Neuronal stem cell (in vitro differentiated cells): ENCODE measurements at regions not wholly inside any gene's neighbourhood (a gene's known extent, or its start where the extent isn't known, plus 50 kb on each side); places are given as distances from the start of the nearest gene placed in this dataset.

ENCODE experiments used
- DNase-seq: peaks from one replicate; pipeline ENCODE4 v3.0.0-alpha.2; 2013; ENCODE audit warnings: low spot score
- H2AFZ ChIP-seq: one replicate; pipeline ENCODE4 v1.6.1; 2013; ENCODE audit warnings: mild to moderate bottlenecking, low read length, inconsistent platforms
- H2AK5ac ChIP-seq: 2 replicates; pipeline ENCODE4 v1.6.1; 2013; ENCODE audit warnings: low read depth, mild to moderate bottlenecking, inconsistent platforms, low read length, moderate library complexity, mixed read lengths
- H2BK120ac ChIP-seq: 2 replicates; pipeline ENCODE4 v1.6.1; 2013; ENCODE audit warnings: low read depth, mild to moderate bottlenecking, inconsistent platforms, low read length, moderate library complexity, mixed read lengths
- H2BK12ac ChIP-seq: one replicate; pipeline ENCODE4 v1.6.1; 2013; ENCODE audit warnings: low read length, inconsistent platforms
- H2BK15ac ChIP-seq: 2 replicates; pipeline ENCODE4 v1.6.1; 2013; ENCODE audit warnings: mild to moderate bottlenecking, low read length, inconsistent platforms, mixed read lengths
- H2BK5ac ChIP-seq: one replicate; pipeline ENCODE4 v1.6.1; 2013; ENCODE audit warnings: inconsistent platforms, mild to moderate bottlenecking, low read length, moderate library complexity
- H3K14ac ChIP-seq: one replicate; pipeline ENCODE4 v1.6.1; 2013; ENCODE audit warnings: low read length, inconsistent platforms
- H3K18ac ChIP-seq: 2 replicates; pipeline ENCODE4 v1.6.1; 2013; ENCODE audit warnings: low read length, inconsistent platforms
- H3K23ac ChIP-seq: 2 replicates; pipeline ENCODE4 v1.6.1; 2013; ENCODE audit warnings: low read depth, mild to moderate bottlenecking, mixed read lengths, low read length, inconsistent platforms; ENCODE audit not compliant: poor library complexity
- H3K27ac ChIP-seq: replicated peaks from 3 replicates; pipeline ENCODE4 v1.5.1; 2013; ENCODE audit warnings: low read length, inconsistent platforms
- H3K27me3 ChIP-seq, 3 experiments: 2 replicates each; pipeline ENCODE4 v1.6.1; 2013; ENCODE audit warnings: low read length in 3 of 3, mild to moderate bottlenecking in 2 of 3, inconsistent platforms in 1 of 3, low read depth in 1 of 3, mixed read lengths in 1 of 3, moderate library complexity in 1 of 3; ENCODE audit not compliant: control insufficient read depth in 3 of 3, insufficient read depth in 3 of 3
- H3K36me3 ChIP-seq, 2 donors: replicated peaks in 1 of 2; 2 replicates each; pipeline ENCODE4 v1.6.1; 2013; ENCODE audit warnings: low read length in 2 of 2; ENCODE audit not compliant: control insufficient read depth in 2 of 2, insufficient read depth in 2 of 2
- H3K4ac ChIP-seq: 2 replicates; pipeline ENCODE4 v1.6.1; 2013; ENCODE audit warnings: inconsistent platforms, mild to moderate bottlenecking, low read length, moderate library complexity
- H3K4me1 ChIP-seq, 2 donors: 1 replicate in 1 of 2; 2 replicates in 1 of 2; pipeline ENCODE4 v1.6.1; 2013; ENCODE audit warnings: low read length in 2 of 2, low read depth in 1 of 2; ENCODE audit not compliant: control insufficient read depth in 2 of 2, insufficient read depth in 1 of 2
- H3K4me2 ChIP-seq: one replicate; pipeline ENCODE4 v1.6.1; 2013; ENCODE audit warnings: mild to moderate bottlenecking, low read length, inconsistent platforms; ENCODE audit not compliant: insufficient read depth, poor library complexity, severe bottlenecking
- H3K4me3 ChIP-seq, 2 donors: 2 replicates each; pipeline ENCODE4 v1.5.1; 2013; ENCODE audit warnings: low read length in 2 of 2, mild to moderate bottlenecking in 2 of 2, inconsistent platforms in 1 of 2, moderate library complexity in 1 of 2
- H3K79me1 ChIP-seq: one replicate; pipeline ENCODE4 v1.6.1; 2013; ENCODE audit warnings: low read depth, mild to moderate bottlenecking, inconsistent platforms, low read length, moderate library complexity
- H3K9ac ChIP-seq: one replicate; pipeline ENCODE4 v1.6.1; 2013; ENCODE audit warnings: mild to moderate bottlenecking, low read depth, low read length, inconsistent platforms; ENCODE audit not compliant: poor library complexity
- H3K9me3 ChIP-seq, 2 donors: replicated peaks in 1 of 2; 2 replicates each; pipeline versions ENCODE3 to v1.6.1; 2013; ENCODE audit warnings: low read length in 2 of 2, mild to moderate bottlenecking in 2 of 2, inconsistent platforms in 1 of 2, low read depth in 1 of 2, mixed read lengths in 1 of 2, moderate library complexity in 1 of 2; ENCODE audit not compliant: control insufficient read depth in 2 of 2, insufficient read depth in 1 of 2
- H4K8ac ChIP-seq: one replicate; pipeline ENCODE4 v1.6.1; 2013; ENCODE audit warnings: low read depth, mild to moderate bottlenecking, inconsistent platforms, low read length, moderate library complexity
- H4K91ac ChIP-seq: one replicate; pipeline ENCODE4 v1.6.1; 2013; ENCODE audit warnings: low read length, low read depth, mild to moderate bottlenecking, inconsistent platforms; ENCODE audit not compliant: poor library complexity
- WGBS, 2 donors: extraction: QIAGEN DNeasy Blood & Tissue Kit; methylation state at CpG; one replicate each; pipeline ENCODE4 v1.1.7; 2013; ENCODE audit warnings: missing lambda C conversion rate in 2 of 2, mixed read lengths in 1 of 2; ENCODE audit not compliant: insufficient read length in 2 of 2, insufficient replicate concordance in 1 of 2; ENCODE audit errors: extremely low coverage in 2 of 2; 5-methylcytosine and 5-hydroxymethylcytosine counted together

DNA sequence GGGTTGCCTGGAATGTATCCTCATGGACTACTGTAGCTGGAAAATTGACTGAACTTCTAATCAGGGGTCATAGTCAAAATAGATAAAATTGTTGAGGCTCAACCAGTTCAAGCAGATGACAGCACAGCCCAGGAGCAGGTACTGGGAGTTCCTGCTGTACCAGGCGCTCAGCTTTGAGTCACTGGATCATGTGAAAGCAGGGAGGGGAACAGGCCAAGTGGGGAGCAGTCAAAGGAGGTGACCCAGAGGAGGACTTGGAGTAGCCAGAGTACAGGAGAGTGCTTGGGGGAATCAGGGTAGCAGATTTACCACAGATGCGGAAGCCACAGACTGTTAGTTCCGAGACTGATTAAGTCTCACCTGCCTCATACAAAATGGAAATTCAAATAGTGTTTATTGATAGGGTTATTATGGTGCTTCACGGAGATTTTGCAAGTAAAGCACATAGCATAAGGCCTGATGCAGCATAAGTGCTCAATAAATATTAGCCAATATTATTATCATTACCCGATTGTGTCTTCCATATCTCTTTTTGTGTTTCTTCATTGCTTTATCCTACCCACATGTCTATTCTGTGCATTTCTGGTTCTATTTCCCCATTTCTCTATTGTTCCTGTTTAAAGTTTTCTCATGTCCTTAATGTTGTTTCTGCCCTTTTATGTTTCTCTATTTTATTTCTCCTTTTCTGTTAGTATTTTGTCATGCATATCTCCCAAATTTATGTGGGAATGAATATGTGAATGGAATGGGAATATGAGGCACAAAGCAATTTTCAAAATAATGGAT lies 369.2 kb upstream of the MCTP2 start:
- no peaks in the 10 kb centered on the region for H3K27me3 ChIP-seq
- no peak overlapping the region for H3K18ac ChIP-seq
- no peak overlapping the region for H3K4me2 ChIP-seq
- H3K9ac ChIP-seq, result no peak overlapping the region
- H2BK120ac ChIP-seq, result no peak overlapping the region
- H3K9me3 ChIP-seq, result peaks cover 0 to 3% of the 10 kb centered on the region in 2 donors
- no peak overlapping the region for H3K27ac ChIP-seq
- H2AK5ac ChIP-seq, result no peak overlapping the region
- H4K91ac ChIP-seq, result no peak overlapping the region
- no peak overlapping the region for H2BK15ac ChIP-seq
- H4K8ac ChIP-seq, result no peak overlapping the region
- no peak overlapping the region for H3K14ac ChIP-seq
- no peak overlapping the region for H2AFZ ChIP-seq
- H3K79me1 ChIP-seq, result no peaks in the 10 kb centered on the region
- H3K4me1 ChIP-seq, result no peaks in the 10 kb centered on the region
- no peak overlapping the region for H3K23ac ChIP-seq
- H3K4me3 ChIP-seq, result no peak overlapping the region
- no peaks in the 10 kb centered on the region for H3K36me3 ChIP-seq
- H2BK12ac ChIP-seq, result no peak overlapping the region
- no peak overlapping the region for H3K4ac ChIP-seq
- no peak overlapping the region for H2BK5ac ChIP-seq
- WGBS, 2 donors, result no CpG with 5 or more reads among the region's 5 CpGs
- no peak for DNase-seq

GRCh38 chr15:93861413-93861812 lies 369.9 kb upstream of the MCTP2 start:
- H3K4me1 ChIP-seq, result no peaks in the 10 kb centered on the region
- no peaks in the 10 kb centered on the region for H3K36me3 ChIP-seq
- no peak overlapping the region for H4K91ac ChIP-seq
- H3K18ac ChIP-seq, result no peak overlapping the region
- no peak overlapping the region for H3K27ac ChIP-seq
- H2AFZ ChIP-seq, result no peak overlapping the region
- no peak overlapping the region for H3K4me2 ChIP-seq
- no peak overlapping the region for H3K14ac ChIP-seq
- no peaks in the 10 kb centered on the region for H3K27me3 ChIP-seq
- H2BK120ac ChIP-seq, result no peak overlapping the region
- no peak for DNase-seq
- no peak overlapping the region for H2BK12ac ChIP-seq
- H3K9me3 ChIP-seq, result peaks cover 0 to 3% of the 10 kb centered on the region in 2 donors
- no CpG with 5 or more reads among the region's 10 CpGs for WGBS, 2 donors
- H2BK5ac ChIP-seq, result no peak overlapping the region
- no peak overlapping the region for H3K9ac ChIP-seq
- H3K23ac ChIP-seq, result no peak overlapping the region
- no peak overlapping the region for H3K4ac ChIP-seq
- H2BK15ac ChIP-seq, result no peak overlapping the region
- H2AK5ac ChIP-seq, result no peak overlapping the region
- no peak overlapping the region for H4K8ac ChIP-seq
- no peak overlapping the region for H3K4me3 ChIP-seq
- no peaks in the 10 kb centered on the region for H3K79me1 ChIP-seq

GRCh38 chr15:93860701-93861100 lies 370.7 kb upstream of the MCTP2 start:
- H2AFZ ChIP-seq, result no peak overlapping the region
- no peak for DNase-seq
- H3K4me1 ChIP-seq, result no peaks in the 10 kb centered on the region
- no peak overlapping the region for H2BK15ac ChIP-seq
- WGBS, 2 donors, result no CpG with 5 or more reads among the region's 4 CpGs
- H2AK5ac ChIP-seq, result no peak overlapping the region
- H4K8ac ChIP-seq, result no peak overlapping the region
- H2BK120ac ChIP-seq, result no peak overlapping the region
- H3K23ac ChIP-seq, result no peak overlapping the region
- no peak overlapping the region for H3K4ac ChIP-seq
- no peak overlapping the region for H4K91ac ChIP-seq
- no peaks in the 10 kb centered on the region for H3K27me3 ChIP-seq
- no peak overlapping the region for H2BK12ac ChIP-seq
- no peak overlapping the region for H3K4me3 ChIP-seq
- no peak overlapping the region for H3K14ac ChIP-seq
- no peak overlapping the region for H3K18ac ChIP-seq
- H3K79me1 ChIP-seq, result no peaks in the 10 kb centered on the region
- no peak overlapping the region for H3K4me2 ChIP-seq
- H2BK5ac ChIP-seq, result no peak overlapping the region
- H3K36me3 ChIP-seq, result no peaks in the 10 kb centered on the region
- peaks cover 3% of the 10 kb centered on the region in 2 donors for H3K9me3 ChIP-seq
- no peak overlapping the region for H3K27ac ChIP-seq
- H3K9ac ChIP-seq, result no peak overlapping the region

GRCh38 chr15:93859176-93859575 lies 372.2 kb upstream of the MCTP2 start:
- H2BK120ac ChIP-seq, result no peak overlapping the region
- H3K18ac ChIP-seq, result no peak overlapping the region
- H3K4me1 ChIP-seq, result no peaks in the 10 kb centered on the region
- H3K4ac ChIP-seq, result no peak overlapping the region
- no peak overlapping the region for H2AK5ac ChIP-seq
- no peak overlapping the region for H3K4me3 ChIP-seq
- no peak overlapping the region for H2BK12ac ChIP-seq
- H2AFZ ChIP-seq, result no peak overlapping the region
- H3K9ac ChIP-seq, result no peak overlapping the region
- no peak overlapping the region for H3K23ac ChIP-seq
- H2BK15ac ChIP-seq, result no peak overlapping the region
- no peaks in the 10 kb centered on the region for H3K36me3 ChIP-seq
- no peak overlapping the region for H2BK5ac ChIP-seq
- no peaks in the 10 kb centered on the region for H3K27me3 ChIP-seq
- no peak for DNase-seq
- no peaks in the 10 kb centered on the region for H3K79me1 ChIP-seq
- H3K4me2 ChIP-seq, result no peak overlapping the region
- no peak overlapping the region for H3K27ac ChIP-seq
- H4K91ac ChIP-seq, result no peak overlapping the region
- peaks cover 1 to 3% of the 10 kb centered on the region in 2 donors for H3K9me3 ChIP-seq
- no peak overlapping the region for H3K14ac ChIP-seq
- H4K8ac ChIP-seq, result no peak overlapping the region
- no CpG with 5 or more reads among the region's 3 CpGs for WGBS, 2 donors
